GM12878 (cell line): ENCODE measurements at regions not wholly inside any gene's neighbourhood (a gene's known extent, or its start where the extent isn't known, plus 50 kb on each side); places are given as distances from the start of the nearest gene placed in this dataset.

Experiments
- ATAC-seq: fragments of 200-7000 bp; cut with Tn5 transposase; 3 replicates; pipeline ENCODE4 v1.9.1; 2020; ENCODE audit warnings: mild to moderate bottlenecking, moderate library complexity
- BruUV-seq: library from RNA; stranded (reverse); fragments of 400-500 nt; replicated peaks from 2 replicates; lab custom pipeline; 2021; lab: Mats Ljungman, UMichigan
- CTCF ChIA-PET: fragments of 300-600 bp; sonication (Branson Sonifier 250); formaldehyde crosslinking; extraction: SDS; loops from one replicate; lab custom pipeline; 2021; ENCODE audit warnings: inconsistent platforms; lab: Yijun Ruan, JAX
- POLR2A ChIA-PET: fragments of 350-600 bp; formaldehyde crosslinking; extraction: SDS; loops from one replicate; lab custom pipeline; 2021; ENCODE audit warnings: inconsistent platforms; lab: Charles Lee
- RAD21 ChIA-PET: fragments of 300-600 bp; sonication (Branson Sonifier 250); formaldehyde crosslinking; loops from one replicate; lab custom pipeline; 2023; ENCODE audit warnings: antibody characterized with exemption; ENCODE audit not compliant: unreplicated experiment; lab: Charles Lee
- SMC1A ChIA-PET: fragments of 300-600 bp; sonication (Branson Sonifier 250); formaldehyde crosslinking; loops from one replicate; lab custom pipeline; 2023; ENCODE audit not compliant: unreplicated experiment, uncharacterized antibody; lab: Charles Lee
- DNase-seq: peaks from one replicate; pipeline ENCODE4 v3.0.0-alpha.2; 2011; ENCODE audit warnings: low read depth, low spot score
- FAIRE-seq: peaks from 3 replicates; lab custom pipeline; 2011; peaks lifted over from hg19 to GRCh38; lab: Jason Lieb, UNC
- H2AFZ ChIP-seq: 2 replicates; pipeline ENCODE4 v1.6.0; 2011; ENCODE audit warnings: low read depth, low read length, control low read depth; ENCODE audit not compliant: control insufficient read depth
- H3K27ac ChIP-seq: 2 replicates; pipeline ENCODE4 v1.5.1; 2011; ENCODE audit warnings: control low read depth; ENCODE audit not compliant: control insufficient read depth, insufficient read depth
- H3K27me3 ChIP-seq, 2 experiments: replicated peaks in 1 of 2; 2 replicates each; pipeline versions ENCODE4 v1.6.0 to v1.6.1; 2011; ENCODE audit warnings: low read length in 1 of 2; ENCODE audit not compliant: control insufficient read depth in 2 of 2, insufficient read depth in 2 of 2
- H3K36me3 ChIP-seq, 2 experiments: 2 replicates each; pipeline ENCODE4 v1.5.1; 2011; ENCODE audit warnings: low read length in 1 of 2; ENCODE audit not compliant: control insufficient read depth in 2 of 2, insufficient read depth in 2 of 2
- H3K4me1 ChIP-seq: 2 replicates; pipeline ENCODE4 v1.6.1; 2011; ENCODE audit warnings: mild to moderate bottlenecking, low read length, moderate library complexity, mixed read lengths; ENCODE audit not compliant: control insufficient read depth, insufficient read depth
- H3K4me2 ChIP-seq: 2 replicates; pipeline ENCODE4 v1.6.0; 2011; ENCODE audit warnings: control low read depth; ENCODE audit not compliant: control insufficient read depth, insufficient read depth
- H3K4me3 ChIP-seq: fragments of 200-600 bp; sonication (generic); 2 replicates; pipeline ENCODE4 v1.5.1; 2016
- H3K79me2 ChIP-seq: 2 replicates; pipeline ENCODE4 v1.6.0; 2011; ENCODE audit warnings: low read length; ENCODE audit not compliant: control insufficient read depth, insufficient read depth
- H3K9ac ChIP-seq: 2 replicates; pipeline ENCODE4 v1.8.0; 2011; ENCODE audit warnings: low read length, control low read depth, mixed read lengths; ENCODE audit not compliant: control insufficient read depth, insufficient read depth
- H3K9me3 ChIP-seq: replicated peaks from 3 replicates; pipeline ENCODE4 v1.5.1; 2011; ENCODE audit warnings: mild to moderate bottlenecking, low read length; ENCODE audit not compliant: control insufficient read depth, insufficient read depth
- H4K20me1 ChIP-seq: 2 replicates; pipeline ENCODE4 v1.6.0; 2011; ENCODE audit not compliant: control insufficient read depth, insufficient read depth
- CBFB ChIP-seq: IDR thresholded peaks from 2 replicates; pipeline ENCODE4 v1.6.1; 2016; ENCODE audit warnings: antibody characterized with exemption, low read depth
- HSF1 ChIP-seq: fragments of 150-350 bp; IDR thresholded peaks from 2 replicates; pipeline ENCODE4 v1.6.1; 2014; ENCODE audit warnings: mild to moderate bottlenecking, low read depth, low read length
- KLF5 ChIP-seq: fragments of 450-650 bp; IDR thresholded peaks from 2 replicates; pipeline ENCODE4 v1.6.1; 2014; ENCODE audit warnings: mild to moderate bottlenecking; ENCODE audit not compliant: partially characterized antibody
- MYC ChIP-seq: IDR thresholded peaks from 2 replicates; pipeline ENCODE4 v1.6.1; 2011; ENCODE audit warnings: mild to moderate bottlenecking, low read length, moderate library complexity, inconsistent platforms; ENCODE audit not compliant: insufficient read depth, insufficient replicate concordance, insufficient read length, severe bottlenecking
- NBN ChIP-seq: fragments of 450-650 bp; IDR thresholded peaks from 2 replicates; pipeline ENCODE4 v1.6.1; 2016
- NRF1 ChIP-seq: conservative IDR thresholded peaks from 2 replicates; pipeline ENCODE4 v1.6.1; 2011; ENCODE audit warnings: mild to moderate bottlenecking, low read depth, low read length, improper control_type of control experiment
- POLR2AphosphoS2 ChIP-seq: IDR thresholded peaks from 2 replicates; pipeline ENCODE4 v1.6.1; 2011; ENCODE audit warnings: low read depth, mild to moderate bottlenecking, low read length, improper control_type of control experiment, moderate library complexity
- RAD51 ChIP-seq: fragments of 450-650 bp; IDR thresholded peaks from 2 replicates; pipeline ENCODE4 v1.6.1; 2016; ENCODE audit warnings: moderate library complexity, mild to moderate bottlenecking, inconsistent platforms
- SP1 ChIP-seq: IDR thresholded peaks from one replicate; pipeline ENCODE4 v1.6.1; 2011; ENCODE audit warnings: low read depth, low read length
- STAT3 ChIP-seq: IDR thresholded peaks from 2 replicates; pipeline ENCODE4 v1.6.1; 2011; ENCODE audit warnings: low read depth, low read length, improper control_type of control experiment
- in situ Hi-C: fragments of 300-500 bp; cut with MboI; formaldehyde crosslinking; loops from 9 replicates; pipeline ENCODE4 v1.14.3; 2018; ENCODE audit warnings: mixed read lengths
- intact Hi-C: fragments of 100-400 bp; cut with micrococcal nuclease; formaldehyde crosslinking; loops from one replicate; pipeline ENCODE4 v1.14.2; 2022; ENCODE audit not compliant: unreplicated experiment

GRCh38 chr4:30903502-30904214 is 183.5 kb downstream of the PCDH7 start:
- Histone ChIP-seq H3K27ac (no peak overlapping the region), H3K9me3 (no peaks in the 10 kb centered on the region)
- TF ChIP-seq CBFB (no peak), STAT3 (no peak), NRF1 (no peak), KLF5 (no peak), MYC (no peak), HSF1 (no peak), POLR2AphosphoS2 (no peak), NBN (no peak), SP1 (no peak), RAD51 (no peak)
- TF ChIP-seq, all 136 proteins: peak for 0
- ChIA-PET POLR2A (no interaction called here), SMC1A (no interaction called here), RAD21 (no interaction called here), CTCF (interaction anchor here (0.9 kb wide), 1 partner anchor 14 kb away, joined by 3 read pairs; no protein-coding TSS in a partner anchor)
- DNase-seq, result no peak
- H3K36me3 ChIP-seq, result no peaks in the 10 kb centered on the region
- H3K4me3 ChIP-seq, result no peak overlapping the region
- H3K9ac ChIP-seq, result no peak overlapping the region
- no peaks in the 10 kb centered on the region for H3K79me2 ChIP-seq
- in situ Hi-C loops (no loop called here), intact Hi-C loops (no loop called here)
- no TSS peak for BruUV-seq
- no peak for FAIRE-seq
- H3K4me2 ChIP-seq, result no peak overlapping the region
- H4K20me1 ChIP-seq, result no peaks in the 10 kb centered on the region
- H2AFZ ChIP-seq, result no peak overlapping the region
- no peaks in the 10 kb centered on the region for H3K27me3 ChIP-seq
- H3K4me1 ChIP-seq, result no peaks in the 10 kb centered on the region
- no peak for ATAC-seq
